IPS-NIHi7 (cell line): ENCODE measurements at regions not wholly inside any gene's neighbourhood (a gene's known extent, or its start where the extent isn't known, plus 50 kb on each side); places are given as distances from the start of the nearest gene placed in this dataset.

Experiments used
- DNase-seq: peaks from one replicate; pipeline ENCODE4 v3.0.0; 2012; ENCODE audit warnings: mixed read lengths; ENCODE audit errors: extremely low spot score

GRCh38 chr6:165986311-165986913, 181.2 kb downstream of the TBXT start:
- DNase-seq, result no peak

DNA sequence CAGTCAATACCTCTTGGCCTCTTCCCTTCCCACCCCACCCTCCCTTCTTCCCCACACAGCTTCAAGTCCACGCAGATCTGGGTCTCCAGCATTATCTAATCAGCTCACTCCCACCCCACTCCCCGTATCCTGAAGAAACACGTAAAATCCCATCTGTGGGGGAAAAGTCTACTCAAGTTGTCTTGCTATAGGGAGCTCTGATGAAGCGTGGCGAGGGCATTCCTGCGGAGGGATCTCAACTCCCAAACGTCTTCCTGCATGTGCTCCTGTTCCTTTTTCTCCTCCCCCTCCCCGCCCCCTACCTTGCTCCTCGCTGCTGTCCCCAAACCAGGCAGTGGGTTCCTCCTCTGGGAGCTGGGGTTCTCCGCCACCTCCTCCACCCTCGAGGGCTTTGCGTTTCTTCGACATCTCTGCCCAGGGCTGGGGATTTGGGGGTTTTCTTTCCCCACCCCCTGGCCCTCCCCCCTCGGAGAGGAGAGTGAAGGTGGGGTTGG, 181.8 kb downstream of the TBXT start:
- DNase-seq, result no peak

DNA sequence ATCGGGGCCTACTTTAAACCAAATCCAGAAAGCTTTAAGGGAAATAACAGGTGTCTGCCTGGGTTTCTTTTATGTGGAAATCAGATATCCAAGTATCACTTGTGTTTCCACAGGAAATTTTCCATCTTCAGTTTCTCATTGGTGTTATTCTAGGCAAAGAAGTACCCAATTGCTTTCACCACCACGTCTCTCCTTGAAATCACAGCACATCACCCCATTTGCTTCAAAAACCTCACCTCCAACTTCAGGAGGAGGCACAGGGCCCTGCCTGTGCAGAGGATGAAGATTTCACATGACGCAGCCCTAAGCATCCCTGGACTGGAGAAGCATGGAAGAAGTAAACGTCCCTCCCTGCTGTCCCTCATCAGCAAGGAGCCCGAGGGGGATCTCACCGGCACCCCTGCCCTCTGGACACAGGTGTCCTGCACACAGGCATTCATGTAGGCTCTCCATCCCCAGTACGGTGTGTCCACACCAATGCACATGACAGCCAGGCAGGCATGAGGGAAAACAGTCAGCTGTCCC, 182.3 kb downstream of the TBXT start:
- DNase-seq, result no peak

- DNase-seq, result no peak
These were observed 182.8 kb downstream of the TBXT start for GRCh38 chr6:165984729-165985275.

DNA sequence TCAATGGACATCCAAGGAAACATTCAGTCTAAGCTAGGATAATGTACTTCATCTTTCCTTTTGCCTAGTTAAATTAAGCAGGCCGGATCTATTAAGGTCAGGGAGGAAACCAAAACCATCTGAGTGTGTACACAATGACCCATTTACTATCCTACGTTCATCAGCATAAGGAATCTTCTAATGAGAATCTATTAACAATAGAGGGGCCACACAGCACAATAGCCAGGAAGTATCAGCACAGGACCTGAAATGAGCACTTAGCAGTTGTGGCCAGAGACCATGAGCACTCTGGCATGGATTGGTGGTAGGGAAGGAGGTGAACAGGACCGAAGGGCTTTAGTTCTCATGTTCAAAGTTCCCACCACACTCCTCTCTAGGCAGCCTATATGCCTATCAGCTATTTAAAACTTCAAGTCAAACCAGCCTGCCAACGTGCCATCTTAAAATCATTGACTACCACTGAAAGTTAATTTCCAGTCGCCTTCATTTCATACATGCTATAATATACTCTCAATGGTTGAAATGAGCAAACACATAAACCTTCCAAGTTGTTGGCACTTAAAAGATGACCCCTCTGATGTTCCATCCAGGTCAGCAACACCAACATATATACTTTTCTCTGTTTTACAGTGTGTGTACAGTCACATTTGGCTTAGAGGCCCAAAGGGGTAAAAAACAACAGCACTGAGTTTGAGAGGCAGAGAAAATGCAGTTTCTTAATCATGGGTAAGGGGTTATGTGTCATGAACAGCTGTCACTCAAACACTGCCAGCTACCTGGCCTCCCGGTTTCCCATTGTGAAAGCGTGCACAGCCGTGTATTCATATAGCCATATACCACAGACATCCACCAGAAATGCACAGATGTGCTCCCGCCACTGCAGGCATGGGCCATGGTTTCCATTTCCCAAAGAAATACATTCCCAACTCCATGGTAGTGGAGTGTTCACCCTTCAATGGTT, 184.3 kb downstream of the TBXT start:
- DNase-seq, result no peak

DNA sequence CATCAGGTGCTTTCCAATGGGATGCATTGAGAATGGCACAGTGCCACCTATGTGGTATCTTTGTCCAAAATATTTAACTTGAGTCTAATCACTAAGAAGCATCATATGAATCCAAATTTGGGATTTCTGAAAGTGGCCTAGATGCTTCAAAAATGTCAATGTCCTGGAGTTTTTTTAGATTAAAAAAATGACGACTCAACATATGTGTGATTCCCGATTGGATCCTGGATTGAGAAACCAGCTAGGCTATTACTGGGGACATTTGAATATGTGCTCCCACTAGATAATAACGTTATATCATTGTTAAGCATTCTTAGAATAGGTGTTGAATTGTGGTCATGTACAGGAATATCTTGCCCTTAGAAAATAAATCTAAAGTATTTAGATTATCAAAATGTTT, 189.2 kb downstream of the TBXT start:
- no peak for DNase-seq

DNA sequence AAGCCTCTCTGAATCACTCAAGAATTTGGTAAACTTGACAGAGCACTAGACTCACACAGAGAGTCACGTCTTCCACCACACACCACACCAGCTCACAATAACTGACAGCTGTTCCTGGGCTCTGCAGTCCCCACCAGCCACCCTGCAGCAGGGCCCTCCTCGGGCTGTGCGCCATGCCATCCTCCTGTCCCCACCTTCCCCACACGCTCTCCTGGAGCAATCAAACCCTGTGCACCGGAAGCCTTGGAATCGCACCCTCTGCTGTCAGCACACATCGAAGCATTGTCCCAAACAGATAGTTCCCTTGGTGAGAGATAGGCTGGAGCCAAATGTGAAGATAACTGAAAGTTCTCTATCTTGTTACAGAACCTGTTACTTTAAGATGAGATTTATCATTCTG, 191.0 kb downstream of the TBXT start:
- peak; percentile 28 for DNase-seq

DNA sequence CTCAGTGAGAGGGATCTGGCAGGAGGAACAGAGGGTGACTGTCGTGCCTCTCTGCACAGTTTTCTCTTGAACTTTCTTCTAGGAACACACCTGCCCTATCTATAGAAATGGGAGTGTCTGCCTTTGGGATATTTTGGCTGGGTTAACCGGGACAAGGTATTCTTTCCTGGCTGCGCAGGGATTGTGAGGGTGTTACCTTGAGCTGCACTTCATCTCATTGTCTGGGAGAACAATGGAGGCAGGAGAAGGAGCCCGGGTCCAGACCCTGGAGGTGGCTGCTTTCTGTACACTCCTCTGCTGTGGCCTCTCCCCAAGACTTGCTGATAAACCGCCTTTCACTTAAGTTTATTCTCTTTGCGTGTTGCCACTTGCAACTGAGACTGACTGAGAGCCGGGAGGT, 192.8 kb downstream of the TBXT start:
- no peak for DNase-seq

- no peak for DNase-seq
These were observed 194.2 kb downstream of the TBXT start for GRCh38 chr6:165973473-165973872.

GRCh38 chr6:165972139-165972802, 195.4 kb downstream of the TBXT start:
- DNase-seq, result no peak

DNA sequence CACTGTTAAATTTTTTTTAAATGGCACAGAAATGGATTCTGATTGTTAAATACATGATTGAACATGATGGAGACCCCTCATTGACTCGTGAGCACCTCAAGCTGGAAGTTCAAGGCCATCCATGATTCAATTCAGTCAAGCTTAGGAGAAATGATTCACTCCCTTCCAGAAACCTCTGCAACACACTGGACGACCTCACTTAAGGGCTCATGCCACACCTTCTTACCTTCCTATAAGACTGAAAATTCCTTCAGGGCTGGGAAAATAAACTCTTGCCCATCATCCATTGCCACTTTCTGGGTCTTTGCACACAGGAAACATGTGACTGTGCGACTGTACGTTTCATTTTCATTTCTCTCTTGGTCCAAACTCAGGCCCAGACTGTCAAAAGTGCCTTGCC, 196.4 kb downstream of the TBXT start:
- DNase-seq, result no peak

- DNase-seq, result no peak
These were observed 197.7 kb downstream of the TBXT start for GRCh38 chr6:165970001-165970400.

DNA sequence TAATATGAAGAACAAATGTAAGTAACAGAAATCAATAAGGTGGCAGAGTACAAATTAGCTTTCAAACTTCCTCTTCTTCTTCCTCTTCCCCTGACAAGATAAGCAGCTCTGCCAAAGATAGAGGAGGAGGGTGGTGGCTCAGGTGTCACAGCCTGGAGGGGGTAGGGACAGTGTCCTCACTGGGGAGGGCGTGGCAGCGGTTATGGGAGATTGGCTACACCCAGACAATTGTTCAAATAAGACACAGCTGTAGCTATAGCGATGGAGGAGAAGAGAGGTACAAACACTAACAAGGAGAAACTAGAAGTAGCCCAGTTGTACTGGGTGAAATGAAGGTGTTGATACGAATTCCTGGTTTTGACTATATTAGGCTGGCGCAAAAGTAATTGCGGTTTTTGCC, 198.5 kb downstream of the TBXT start:
- no peak for DNase-seq

DNA sequence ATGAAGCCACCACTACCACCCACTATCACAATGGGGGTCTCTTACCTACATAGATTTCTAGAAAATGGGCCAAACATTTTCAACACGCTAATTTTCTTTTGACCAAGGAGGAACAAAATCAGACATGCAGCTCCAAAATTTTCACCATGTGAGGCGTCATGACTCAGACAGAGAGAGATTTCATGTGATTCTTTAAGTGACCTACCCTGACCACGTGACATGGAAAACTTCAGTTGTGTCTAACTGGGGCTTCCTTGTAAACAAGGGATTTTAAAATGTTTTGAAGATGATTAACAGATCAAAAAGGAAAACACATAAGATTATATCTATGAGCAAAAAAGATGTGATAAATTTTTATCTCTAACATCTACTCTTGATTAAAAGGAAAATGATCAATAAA, 199.2 kb downstream of the TBXT start:
- no peak for DNase-seq

DNA sequence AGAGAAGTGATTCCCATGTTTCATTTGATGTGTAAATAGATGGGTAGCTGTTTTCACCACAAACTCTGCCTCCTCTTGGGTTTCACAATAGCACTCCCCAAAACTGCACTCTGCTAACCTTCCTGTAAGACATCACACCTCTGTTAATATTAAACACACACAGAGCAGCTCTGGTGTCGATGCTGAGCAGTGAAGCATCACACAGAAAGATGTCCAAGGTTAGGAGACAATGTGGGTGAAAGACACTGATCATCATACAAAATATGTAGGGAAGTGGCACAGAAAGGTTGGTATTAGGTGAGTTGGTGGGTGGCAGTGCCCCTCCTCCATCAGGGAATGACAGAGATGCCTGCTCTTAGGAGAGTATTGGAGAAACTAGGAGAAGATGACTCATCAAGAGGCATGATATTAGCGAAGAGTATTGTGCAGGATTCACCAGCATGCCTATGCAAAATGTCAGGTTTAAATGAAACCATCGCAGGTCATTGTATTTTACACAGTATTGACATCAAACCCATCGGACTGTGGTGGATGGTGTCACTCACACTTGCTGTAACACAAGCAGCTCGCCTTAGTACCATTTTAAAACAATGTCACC, 199.7 kb downstream of the TBXT start:
- no peak for DNase-seq

DNA sequence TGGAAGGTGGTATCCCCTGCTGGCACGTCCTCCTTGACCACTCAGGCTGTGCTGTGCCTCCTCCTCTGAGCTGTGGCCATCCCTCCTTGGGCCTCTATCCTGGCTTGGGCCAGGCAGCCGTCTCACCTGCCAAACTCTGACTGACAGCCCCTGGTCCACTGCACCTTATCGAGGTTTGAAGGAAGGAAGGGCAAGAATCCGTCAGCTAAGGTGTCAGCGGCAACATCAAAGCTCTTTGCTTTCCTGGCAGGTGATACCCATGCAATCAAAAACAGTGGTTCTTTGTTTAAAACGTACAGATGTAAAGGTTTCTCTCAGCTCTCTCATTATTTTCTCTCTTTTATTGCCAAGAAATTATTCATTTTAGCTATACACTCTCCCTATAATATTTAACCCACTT, 203.9 kb downstream of the TBXT start:
- no peak for DNase-seq

GRCh38 chr6:165962366-165962765, 205.3 kb downstream of the TBXT start:
- DNase-seq, result no peak

DNA sequence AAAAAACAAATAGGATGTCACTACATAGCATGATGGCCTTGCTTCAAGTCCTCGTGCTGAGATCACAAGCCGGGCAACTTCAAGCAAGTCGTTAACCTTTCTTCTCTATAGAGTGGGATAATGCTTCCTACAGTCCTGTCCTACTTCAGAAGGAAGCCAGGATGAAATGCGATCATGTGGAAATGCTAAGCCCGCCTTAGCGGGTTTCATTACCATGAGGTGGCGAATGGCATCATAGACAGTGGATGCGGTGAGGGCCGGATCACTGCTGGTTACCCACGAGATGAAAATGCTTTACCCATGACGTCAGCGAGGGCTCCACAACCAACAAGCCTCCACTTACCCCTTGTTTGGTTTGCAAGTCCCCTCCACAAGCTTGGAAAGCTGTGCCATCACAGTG, 206.4 kb downstream of the TBXT start:
- DNase-seq, result no peak

DNA sequence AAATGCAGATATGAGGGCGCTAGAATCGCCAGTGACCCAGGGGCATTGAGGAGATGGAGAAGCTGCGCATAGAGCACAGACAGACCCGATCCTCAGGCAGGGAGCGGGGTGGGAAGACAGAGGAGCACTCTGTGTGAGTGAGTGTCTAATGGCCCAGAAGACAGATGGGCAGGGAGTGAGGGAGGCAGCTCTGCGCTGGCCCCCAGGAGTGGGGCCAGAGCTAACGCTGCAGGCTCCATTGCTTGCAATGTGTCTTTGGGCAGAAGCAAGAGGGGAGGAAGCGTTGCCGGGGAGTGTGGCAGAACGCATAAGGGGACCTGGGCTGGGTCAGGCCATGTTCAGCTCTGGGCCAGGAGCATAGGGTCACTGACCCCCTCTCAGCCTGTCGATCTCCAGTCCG, 207.0 kb downstream of the TBXT start:
- DNase-seq, result no peak

DNA sequence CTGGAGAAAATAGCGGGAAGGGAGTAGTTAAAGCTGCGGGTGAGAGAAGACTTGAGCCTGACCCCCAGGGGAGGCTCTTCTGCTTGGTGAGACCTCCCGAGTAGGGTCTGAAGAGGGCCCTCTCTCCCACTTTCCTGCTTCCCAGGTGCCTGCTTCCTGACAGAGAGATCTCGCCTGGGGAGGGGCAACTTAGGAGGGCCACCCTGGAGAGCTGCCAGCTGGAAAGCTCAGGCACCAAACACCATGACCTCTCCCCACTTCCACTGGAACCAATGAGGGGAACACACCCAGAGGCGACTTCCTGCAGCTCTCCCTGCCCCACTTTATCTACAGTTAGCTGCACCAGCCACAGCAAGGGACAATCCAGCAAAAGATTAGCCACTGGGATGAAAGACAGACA, 208.0 kb downstream of the TBXT start:
- no peak for DNase-seq

GRCh38 chr6:165956874-165957273, 210.8 kb downstream of the TBXT start:
- no peak for DNase-seq

- DNase-seq, result peak; percentile 27
These were observed 215.1 kb downstream of the TBXT start for GRCh38 chr6:165952514-165952913.
